ENCODE measurements at regions not wholly inside any gene's neighbourhood (a gene's known extent, or its start where the extent isn't known, plus 50 kb on each side); places are given as distances from the start of the nearest gene placed in this dataset.

DNA sequence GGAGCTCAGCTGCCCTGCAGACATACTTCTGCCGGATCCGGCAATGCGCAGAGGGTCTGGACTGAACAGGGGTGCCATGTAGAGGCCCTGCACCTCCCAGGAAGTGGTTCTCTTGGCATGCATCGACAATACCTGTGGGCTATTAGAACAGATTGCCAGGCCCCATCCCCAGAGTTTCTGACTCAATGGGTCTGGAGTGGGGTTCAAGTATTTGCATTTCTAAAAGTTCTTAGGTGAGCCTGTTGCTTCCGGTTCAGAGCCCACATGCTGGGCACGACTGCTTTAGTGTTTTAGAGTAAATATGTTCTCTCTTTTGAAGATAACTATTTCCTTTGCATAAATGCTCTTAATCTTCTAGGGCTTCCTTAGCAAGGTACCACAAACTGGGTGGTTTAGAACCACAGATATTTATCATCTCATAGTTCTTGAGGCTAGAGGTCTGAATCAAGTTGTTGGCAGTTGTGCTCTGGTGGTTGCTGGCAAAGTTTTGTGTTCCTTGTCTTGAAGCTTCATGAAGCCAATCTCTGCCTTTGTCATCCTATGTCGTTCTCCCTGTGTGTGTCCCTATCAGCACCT lies 435.5 kb downstream of the TCERG1L start:
- DNase-seq (ENCODE audit: low spot score), result peak; percentile 41
- intact Hi-C loops (cut with DNase I), result no loop called here

GRCh38 chr10:130877126-130877525 lies 434.4 kb downstream of the TCERG1L start:
- no peak for DNase-seq (ENCODE audit: low spot score)
- intact Hi-C loops (cut with DNase I), result no loop called here

- intact Hi-C loops (cut with DNase I), result no loop called here
- DNase-seq (ENCODE audit: low spot score), result no peak
These were observed 433.4 kb downstream of the TCERG1L start for GRCh38 chr10:130878131-130878530.

DNA sequence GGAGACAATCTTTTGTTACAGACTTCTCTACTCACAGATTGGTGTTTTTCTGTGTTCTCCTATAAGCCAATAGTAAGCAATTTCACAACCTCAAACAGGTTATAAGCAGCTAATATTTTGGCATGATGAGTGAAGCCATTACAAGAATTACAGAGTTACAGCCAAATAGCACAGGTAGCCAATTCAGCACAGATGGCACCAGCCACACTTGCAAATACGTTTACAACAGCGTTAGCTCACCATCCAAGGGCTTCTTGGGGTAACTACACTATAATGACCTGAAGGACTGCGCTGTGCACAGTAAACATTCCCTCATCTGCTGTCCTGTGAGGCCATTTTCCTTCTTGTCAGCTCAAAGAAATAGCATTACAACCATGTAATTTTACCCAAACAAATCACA lies 428.6 kb downstream of the TCERG1L start:
- intact Hi-C loops (cut with DNase I), result no loop called here
- DNase-seq (ENCODE audit: low spot score), result no peak

- intact Hi-C loops (cut with DNase I), result no loop called here
These were observed 427.1 kb downstream of the TCERG1L start for GRCh38 chr10:130884456-130884855.

DNA sequence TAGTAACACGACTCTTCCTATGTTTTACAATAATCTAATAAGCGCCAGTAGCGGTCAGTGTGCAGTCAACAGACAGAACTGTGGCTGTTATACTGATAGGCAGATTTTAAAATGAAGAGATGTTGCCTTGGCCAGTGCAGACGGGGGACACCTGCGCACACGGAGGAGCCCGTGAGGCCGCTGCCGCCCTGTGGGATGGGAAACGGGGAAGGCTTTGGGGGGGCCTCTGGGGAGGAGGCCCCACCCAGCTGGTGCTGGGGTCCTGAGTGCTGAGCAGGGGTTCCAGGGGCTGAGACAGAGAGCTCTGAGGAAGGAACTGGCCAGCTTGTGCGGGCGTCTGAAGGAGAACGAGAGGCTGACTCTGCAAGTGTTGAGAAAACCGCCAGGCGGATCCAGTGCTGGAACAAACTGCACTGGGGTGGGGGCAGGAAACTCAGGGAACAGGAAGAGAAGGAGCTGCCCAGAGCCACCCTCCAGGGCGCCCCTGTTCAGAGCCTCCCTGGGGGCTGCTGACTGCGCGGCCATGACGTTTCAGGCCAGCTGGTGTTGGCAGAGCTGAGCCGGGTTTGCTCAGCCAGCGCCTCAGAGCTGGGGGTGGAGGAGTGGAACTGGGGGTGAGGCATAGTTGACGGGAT lies 426.4 kb downstream of the TCERG1L start:
- peak; percentile 70 for DNase-seq (ENCODE audit: low spot score)
- intact Hi-C loops (cut with DNase I), result no loop called here

More at GRCh38 chr10:130884456-130884855, 427.1 kb downstream of the TCERG1L start:
- DNase-seq (ENCODE audit: low spot score), result no peak

DNA sequence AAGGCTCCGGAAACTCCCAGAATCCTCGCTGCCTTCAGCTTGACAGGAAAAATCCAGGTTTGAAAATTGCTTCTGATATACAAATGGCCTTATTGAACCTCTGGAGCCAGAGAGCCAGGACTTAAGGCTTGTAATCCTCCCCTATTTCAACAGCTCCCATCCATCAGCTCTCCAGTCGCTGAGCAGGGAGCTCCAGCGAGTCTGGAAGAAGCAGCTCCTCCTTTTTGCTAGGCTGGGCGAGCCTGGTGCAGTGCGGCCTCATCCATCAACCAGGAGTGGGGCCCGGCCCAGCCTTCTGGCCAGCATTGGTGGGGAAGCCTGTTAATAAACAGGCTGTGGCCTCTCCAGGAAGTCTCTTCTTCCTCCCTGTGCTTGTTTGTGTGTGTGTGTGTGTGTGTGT lies 424.4 kb downstream of the TCERG1L start:
- intact Hi-C loops (cut with DNase I), result no loop called here
- DNase-seq (ENCODE audit: low spot score), result no peak

- intact Hi-C loops (cut with DNase I), result no loop called here
- no peak for DNase-seq (ENCODE audit: low spot score)
These were observed 423.0 kb downstream of the TCERG1L start for GRCh38 chr10:130888493-130888892.

- intact Hi-C loops (cut with DNase I), result no loop called here
- DNase-seq (ENCODE audit: low spot score), result no peak
These were observed 422.3 kb downstream of the TCERG1L start for GRCh38 chr10:130889240-130889639.

DNA sequence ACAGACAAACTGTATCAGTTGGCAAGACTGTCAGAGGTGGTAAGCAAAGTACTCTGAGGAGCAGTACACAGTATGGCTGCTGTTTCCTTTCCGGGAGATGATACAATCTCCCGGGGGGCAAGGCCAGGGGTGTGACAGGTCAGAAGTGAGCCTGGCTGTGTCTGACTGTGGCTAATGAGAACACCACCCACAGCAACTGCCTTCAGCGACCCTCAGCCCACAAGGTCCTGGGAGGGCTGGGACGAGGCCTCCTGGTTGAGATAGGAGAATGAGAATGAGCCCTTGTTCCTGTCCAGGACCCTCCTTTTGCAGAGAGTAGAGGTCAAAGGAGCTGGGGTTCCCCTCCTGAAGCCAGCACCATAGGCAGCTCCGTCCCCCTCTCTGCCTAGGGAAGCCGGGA lies 421.7 kb downstream of the TCERG1L start:
- DNase-seq (ENCODE audit: low spot score), result peak; percentile 55
- intact Hi-C loops (cut with DNase I), result no loop called here

DNA sequence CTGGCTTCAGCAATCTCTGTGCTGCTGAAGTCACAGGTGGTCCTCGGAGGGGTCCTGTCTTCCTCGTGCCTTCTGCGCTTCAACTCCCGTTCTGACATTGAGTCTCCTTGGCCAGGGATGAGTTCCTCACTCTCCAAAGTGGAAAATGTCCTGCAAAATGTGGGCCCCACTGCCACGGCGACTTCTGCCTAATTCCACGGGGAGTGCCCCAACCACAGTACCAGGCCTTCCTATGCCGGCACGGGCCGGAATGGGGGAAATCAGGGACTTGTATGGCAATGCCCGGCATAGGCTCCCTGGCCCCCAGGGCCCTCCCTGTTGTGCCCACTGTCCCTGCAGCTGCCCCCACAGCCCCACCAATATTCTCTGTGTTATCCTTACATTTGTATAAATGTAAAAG lies 420.5 kb downstream of the TCERG1L start:
- intact Hi-C loops (cut with DNase I), result no loop called here

GRCh38 chr10:130894471-130894870 lies 417.1 kb downstream of the TCERG1L start:
- DNase-seq (ENCODE audit: low spot score), result no peak
- intact Hi-C loops (cut with DNase I), result no loop called here

More for the DNA sequence above, 420.5 kb downstream of the TCERG1L start:
- peak; percentile 41 for DNase-seq (ENCODE audit: low spot score)

- no peak for DNase-seq (ENCODE audit: low spot score)
- intact Hi-C loops (cut with DNase I), result no loop called here
These were observed 416.4 kb downstream of the TCERG1L start for GRCh38 chr10:130895161-130895560.

- intact Hi-C loops (cut with DNase I), result no loop called here
These were observed 413.7 kb downstream of the TCERG1L start for GRCh38 chr10:130897815-130898214.

GRCh38 chr10:130898381-130898780 lies 413.1 kb downstream of the TCERG1L start:
- intact Hi-C loops (cut with DNase I), result no loop called here
- no peak for DNase-seq (ENCODE audit: low spot score)

More at GRCh38 chr10:130897815-130898214, 413.7 kb downstream of the TCERG1L start:
- no peak for DNase-seq (ENCODE audit: low spot score)

GRCh38 chr10:130899856-130900255 lies 411.7 kb downstream of the TCERG1L start:
- no peak for DNase-seq (ENCODE audit: low spot score)
- intact Hi-C loops (cut with DNase I), result no loop called here

GRCh38 chr10:130900441-130901160 lies 410.9 kb downstream of the TCERG1L start:
- no peak for DNase-seq (ENCODE audit: low spot score)
- intact Hi-C loops (cut with DNase I), result no loop called here

DNA sequence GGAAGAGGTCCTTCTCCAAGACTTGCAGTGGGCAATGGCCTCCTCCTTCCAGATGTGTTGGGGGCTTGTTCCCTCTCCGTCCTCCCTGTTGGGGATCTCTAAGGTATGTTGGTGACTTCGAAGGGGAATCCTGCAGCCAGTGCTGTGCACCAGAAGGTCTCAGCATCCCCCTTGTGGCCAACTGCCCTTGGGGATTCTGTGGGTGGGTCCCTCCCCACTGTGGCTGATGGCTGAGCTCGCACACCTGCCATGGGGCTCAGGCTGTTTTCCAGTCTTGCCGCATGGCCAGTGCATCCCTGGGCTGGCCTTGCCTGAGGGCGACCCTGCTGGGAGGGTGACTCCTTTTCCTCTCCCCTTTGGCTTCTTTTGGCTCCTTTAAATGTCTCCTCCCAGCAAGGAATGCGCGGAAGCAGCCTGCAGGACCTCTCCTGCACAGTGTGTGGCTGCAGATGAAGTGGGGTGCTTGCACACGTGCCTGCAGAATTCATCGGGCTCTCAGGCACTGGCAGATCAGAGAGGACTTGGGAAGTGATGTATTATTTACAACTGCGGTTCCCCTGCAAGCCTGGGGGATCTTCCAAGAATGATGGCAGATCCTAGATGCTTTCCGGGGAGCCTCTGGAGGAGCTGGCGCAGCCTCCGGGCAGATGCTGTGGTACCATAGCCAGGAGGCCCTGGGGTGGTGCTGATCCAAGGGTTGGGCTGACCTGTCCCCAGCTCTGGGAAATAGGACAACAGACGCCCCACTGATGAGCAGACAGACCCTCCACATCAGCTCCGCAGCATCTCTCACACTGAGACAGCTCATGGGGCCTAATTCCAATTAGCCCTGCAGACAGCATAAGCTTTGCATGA lies 410.0 kb downstream of the TCERG1L start:
- intact Hi-C loops (cut with DNase I), result no loop called here
- DNase-seq (ENCODE audit: low spot score), result no peak

DNA sequence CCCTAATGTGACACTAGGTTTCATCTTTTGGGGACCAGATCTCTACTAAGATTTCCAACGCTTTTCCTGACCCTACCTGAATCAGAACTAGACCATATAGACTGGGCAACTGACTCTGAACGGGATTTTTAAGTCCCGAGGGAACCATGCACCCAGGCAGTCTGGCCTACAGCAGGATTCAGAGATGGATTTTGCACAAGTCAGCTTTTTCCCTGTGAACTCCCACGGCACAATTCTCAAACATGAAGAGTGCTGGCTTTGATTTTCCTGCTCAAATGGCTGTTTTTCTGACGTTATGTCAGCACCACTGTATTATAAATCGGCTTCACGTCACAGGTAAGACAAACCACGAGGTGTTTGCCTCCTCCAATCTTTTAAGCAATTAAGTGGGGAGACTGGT lies 409.1 kb downstream of the TCERG1L start:
- DNase-seq (ENCODE audit: low spot score), result no peak
- intact Hi-C loops (cut with DNase I), result no loop called here

DNA sequence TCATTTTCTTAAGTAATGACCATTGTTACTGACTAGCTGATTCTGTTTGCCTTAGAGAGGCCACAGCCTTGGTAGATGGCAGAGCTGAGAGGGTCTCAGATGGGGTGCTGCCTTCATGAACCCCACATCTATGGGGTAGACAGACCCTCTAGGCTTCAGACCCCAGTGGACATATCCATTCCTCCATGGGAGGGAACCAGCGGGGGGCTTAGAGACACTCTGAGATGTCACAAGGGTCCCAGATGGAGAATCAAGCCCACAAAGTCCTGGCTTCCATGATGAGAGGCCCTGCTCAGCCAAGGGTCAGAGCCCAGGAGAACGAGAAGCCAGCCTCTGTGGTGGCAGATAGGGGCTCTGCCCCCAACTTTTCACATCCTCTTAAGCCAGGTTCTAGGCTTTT lies 408.6 kb downstream of the TCERG1L start:
- intact Hi-C loops (cut with DNase I), result no loop called here
- DNase-seq (ENCODE audit: low spot score), result no peak
